A673 (cell line): ENCODE measurements at regions not wholly inside any gene's neighbourhood (a gene's known extent, or its start where the extent isn't known, plus 50 kb on each side); places are given as distances from the start of the nearest gene placed in this dataset.

ENCODE experiments used
- BruUV-seq: library from RNA; stranded (reverse); fragments of 400-500 nt; replicated peaks from 2 replicates; lab custom pipeline; 2021; lab: Mats Ljungman, UMichigan
- CTCF ChIA-PET: fragments of 300-600 bp; sonication (Branson Sonifier 250); formaldehyde crosslinking; loops from one replicate; lab custom pipeline; 2022; ENCODE audit warnings: antibody characterized with exemption; lab: Charles Lee
- POLR2A ChIA-PET: fragments of 300-600 bp; sonication (Branson Sonifier 250); formaldehyde crosslinking; loops from one replicate; lab custom pipeline; 2022; ENCODE audit warnings: antibody characterized with exemption; ENCODE audit not compliant: low non-redundant PET; lab: Charles Lee
- DNase-seq: peaks from one replicate; pipeline ENCODE4 v3.0.0-alpha.2; 2015; ENCODE audit warnings: low spot score
- H3K27ac ChIP-seq: fragments of 200-600 bp; sonication (generic); 2 replicates; pipeline ENCODE4 v1.5.1; 2016; ENCODE audit warnings: mixed run types, low read depth, mild to moderate bottlenecking, mixed read lengths, antibody characterized with exemption, low read length; ENCODE audit not compliant: poor library complexity, severe bottlenecking
- H3K27me3 ChIP-seq: fragments of 200-600 bp; sonication (generic); replicated peaks from 2 replicates; pipeline ENCODE4 v1.6.1; 2017; ENCODE audit warnings: mixed run types, low read depth, mild to moderate bottlenecking, mixed read lengths, antibody characterized with exemption, low read length; ENCODE audit not compliant: insufficient read depth, poor library complexity
- H3K36me3 ChIP-seq: fragments of 200-600 bp; sonication (generic); 2 replicates; pipeline ENCODE4 v1.6.1; 2016; ENCODE audit warnings: mixed run types, mild to moderate bottlenecking, mixed read lengths, antibody characterized with exemption, low read length; ENCODE audit not compliant: insufficient read depth, poor library complexity, severe bottlenecking
- H3K4me1 ChIP-seq: fragments of 200-600 bp; sonication (generic); 2 replicates; pipeline ENCODE4 v1.6.1; 2017; ENCODE audit warnings: mixed run types, mild to moderate bottlenecking, mixed read lengths, antibody characterized with exemption, low read length; ENCODE audit not compliant: insufficient read depth, poor library complexity, severe bottlenecking
- H3K4me3 ChIP-seq: fragments of 200-600 bp; sonication (generic); 2 replicates; pipeline ENCODE4 v1.5.1; 2016; ENCODE audit warnings: low read depth, mixed run types, mild to moderate bottlenecking, mixed read lengths, low read length; ENCODE audit not compliant: poor library complexity, severe bottlenecking
- H3K9me3 ChIP-seq: fragments of 200-600 bp; sonication (generic); 2 replicates; pipeline ENCODE4 v1.6.1; 2016; ENCODE audit warnings: mixed run types, low read depth, mild to moderate bottlenecking, mixed read lengths, antibody characterized with exemption, low read length; ENCODE audit not compliant: poor library complexity, severe bottlenecking
- CTCF ChIP-seq: fragments of 300-800, 200-600 bp; sonication (generic); conservative IDR thresholded peaks from 2 replicates; pipeline ENCODE4 v1.5.1; 2017; ENCODE audit warnings: low read depth, mild to moderate bottlenecking, antibody characterized with exemption, low read length, moderate library complexity, mixed read lengths
- EZH2 ChIP-seq: fragments of 200-600 bp; sonication (generic); IDR thresholded peaks from 2 replicates; pipeline ENCODE4 v1.6.1; 2017; ENCODE audit warnings: borderline replicate concordance, low read depth, mild to moderate bottlenecking, mixed read lengths, antibody characterized with exemption, low read length; ENCODE audit not compliant: poor library complexity, severe bottlenecking
- intact Hi-C: fragments of 100-400 bp; cut with micrococcal nuclease; formaldehyde crosslinking; loops from one replicate; pipeline ENCODE4 v1.10.0; 2022; ENCODE audit not compliant: unreplicated experiment

DNA sequence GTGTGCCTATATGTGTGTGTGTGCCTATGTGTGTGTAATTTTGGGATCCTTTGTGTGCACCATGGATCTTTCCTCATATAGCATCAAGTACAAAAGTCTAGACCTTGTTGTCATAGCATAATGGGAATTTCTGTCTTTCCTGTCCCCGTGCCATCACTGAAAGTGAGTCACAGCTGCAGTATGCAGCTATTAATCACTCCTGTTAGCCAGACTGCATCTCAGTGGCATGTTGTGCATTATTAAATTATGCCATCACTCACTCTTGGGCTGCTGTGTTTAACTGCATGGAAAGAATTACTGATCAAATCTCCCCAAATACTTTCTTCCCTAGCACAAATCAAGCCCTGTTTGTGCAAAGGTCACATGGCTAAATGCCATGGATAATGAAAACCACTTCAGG is 92.4 kb downstream of the CBLN1 start:
- CTCF ChIA-PET: no interaction called here
- H3K4me3 ChIP-seq: no peak overlapping the region
- no peaks in the 10 kb centered on the region for H3K36me3 ChIP-seq
- TF ChIP-seq CTCF: no peak
- TF ChIP-seq EZH2: no peak
- H3K27me3 ChIP-seq: peaks cover 9% of the 10 kb centered on the region
- no peaks in the 10 kb centered on the region for H3K9me3 ChIP-seq
- no peak for DNase-seq
- POLR2A ChIA-PET: no interaction called here
- no peaks in the 10 kb centered on the region for H3K4me1 ChIP-seq
- H3K27ac ChIP-seq: no peak overlapping the region
- no TSS peak for BruUV-seq
- intact Hi-C loops: loop anchor here (10.0 kb wide), 1 partner anchor 504 kb away; no protein-coding TSS in a partner anchor

- Histone ChIP-seq H3K36me3 (no peaks in the 10 kb centered on the region), H3K27me3 (no peaks in the 10 kb centered on the region), H3K4me3 (no peak overlapping the region), H3K4me1 (no peaks in the 10 kb centered on the region), H3K27ac (no peak overlapping the region), H3K9me3 (no peaks in the 10 kb centered on the region)
- CTCF ChIA-PET: no interaction called here
- peak; percentile 50 for TF ChIP-seq CTCF
- TF ChIP-seq EZH2: no peak
- DNase-seq: peak; percentile 7
- POLR2A ChIA-PET: no interaction called here
- no TSS peak for BruUV-seq
- intact Hi-C loops: loop anchor here (10.0 kb wide), 1 partner anchor 499 kb away; no protein-coding TSS in a partner anchor
Measured at GRCh38 chr16:49183911-49184310, 97.7 kb downstream of the CBLN1 start.

DNA sequence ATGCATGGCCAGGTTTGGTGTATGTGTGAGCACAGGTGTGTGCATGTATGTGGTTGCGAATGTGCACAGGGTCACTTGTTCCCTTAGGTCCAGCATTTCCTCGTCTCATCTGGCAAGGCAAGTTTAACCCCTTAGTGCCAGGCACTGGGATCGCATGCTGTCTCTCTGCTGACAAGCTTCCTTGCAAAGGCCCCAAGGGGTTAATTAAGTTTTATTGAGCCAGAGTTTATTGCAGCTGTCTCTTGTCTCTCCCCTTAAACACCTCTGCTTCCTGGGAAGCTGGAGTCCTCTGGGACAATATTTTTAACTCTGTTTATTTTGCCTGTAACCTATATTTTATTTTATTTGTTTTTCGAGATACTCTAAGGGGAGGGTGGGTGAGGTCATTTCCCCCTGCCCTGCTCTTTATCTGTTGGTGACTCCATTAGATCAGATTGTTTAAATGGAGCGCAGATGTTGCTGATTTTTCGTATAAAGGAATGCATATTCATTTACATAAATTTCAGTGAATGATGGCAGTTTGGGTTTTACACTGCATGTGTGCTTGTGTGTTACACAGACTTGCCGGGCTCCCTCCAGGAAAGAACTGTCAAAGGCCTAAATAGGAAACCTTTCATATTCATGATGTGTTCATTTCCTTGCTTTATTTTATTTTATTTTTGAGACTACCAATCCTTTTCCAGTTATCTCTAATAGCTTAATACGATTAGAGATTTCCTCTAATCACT is 99.7 kb downstream of the CBLN1 start:
- CTCF ChIA-PET: no interaction called here
- no peaks in the 10 kb centered on the region for H3K9me3 ChIP-seq
- H3K4me1 ChIP-seq: no peaks in the 10 kb centered on the region
- no TSS peak for BruUV-seq
- POLR2A ChIA-PET: no interaction called here
- H3K27me3 ChIP-seq: peaks cover 2% of the 10 kb centered on the region
- H3K27ac ChIP-seq: no peak overlapping the region
- H3K36me3 ChIP-seq: no peaks in the 10 kb centered on the region
- peak; percentile 17 for DNase-seq
- H3K4me3 ChIP-seq: no peak overlapping the region
- TF ChIP-seq CTCF: no peak
- TF ChIP-seq EZH2: no peak
- intact Hi-C loops: loop anchor here (10.0 kb wide), 1 partner anchor 497 kb away; no protein-coding TSS in a partner anchor
